IMR-90 (cell line): ENCODE measurements at regions not wholly inside any gene's neighbourhood (a gene's known extent, or its start where the extent isn't known, plus 50 kb on each side); places are given as distances from the start of the nearest gene placed in this dataset.

Experiments used
- ATAC-seq: fragments of 200-7000 bp; cut with Tn5 transposase; 2 replicates; pipeline ENCODE4 v1.9.1; 2020; ENCODE audit warnings: low read depth, mild to moderate bottlenecking, moderate library complexity
- BruUV-seq: library from RNA; stranded (reverse); fragments of 400-500 nt; replicated peaks from 2 replicates; lab custom pipeline; 2021; lab: Mats Ljungman, UMichigan
- CTCF ChIA-PET: fragments of 300-600 bp; formaldehyde crosslinking; extraction: SDS; loops from one replicate; lab custom pipeline; 2021; ENCODE audit warnings: antibody characterized with exemption; lab: Yijun Ruan, JAX
- POLR2A ChIA-PET: fragments of 300-600 bp; sonication (Branson Sonifier 250); formaldehyde crosslinking; loops from one replicate; lab custom pipeline; 2022; ENCODE audit warnings: antibody characterized with exemption; ENCODE audit not compliant: unreplicated experiment; lab: Charles Lee
- DNase-seq: peaks from one replicate; pipeline ENCODE4 v3.0.0; 2013
- H2AFZ ChIP-seq: replicated peaks from 2 replicates; pipeline ENCODE3; 2013; ENCODE audit warnings: low read length, mild to moderate bottlenecking; ENCODE audit not compliant: poor library complexity
- H2AK5ac ChIP-seq: 2 replicates; pipeline ENCODE4 v1.6.1; 2013; ENCODE audit warnings: low read depth, low read length, inconsistent platforms
- H2AK9ac ChIP-seq: replicated peaks from 2 replicates; pipeline ENCODE3; 2013; ENCODE audit warnings: mild to moderate bottlenecking, low read depth, low read length, moderate library complexity; ENCODE audit not compliant: poor library complexity
- H2BK120ac ChIP-seq: 2 replicates; pipeline ENCODE4 v1.6.1; 2013; ENCODE audit warnings: low read depth, low read length, inconsistent platforms
- H2BK15ac ChIP-seq: 3 replicates; pipeline ENCODE4 v1.6.1; 2013; ENCODE audit warnings: low read depth, low read length, inconsistent platforms
- H2BK20ac ChIP-seq: 2 replicates; pipeline ENCODE4 v1.6.1; 2013; ENCODE audit warnings: low read depth, mild to moderate bottlenecking, inconsistent platforms, low read length, moderate library complexity
- H2BK5ac ChIP-seq: 2 replicates; pipeline ENCODE4 v1.6.1; 2013; ENCODE audit warnings: mild to moderate bottlenecking, low read depth, low read length, inconsistent platforms; ENCODE audit not compliant: poor library complexity, severe bottlenecking
- H3K14ac ChIP-seq: replicated peaks from 2 replicates; pipeline ENCODE4 v1.6.1; 2013; ENCODE audit warnings: low read depth, low read length, inconsistent platforms
- H3K18ac ChIP-seq: 2 replicates; pipeline ENCODE4 v1.6.1; 2013; ENCODE audit warnings: low read depth, low read length, control low read depth
- H3K23ac ChIP-seq: 2 replicates; pipeline ENCODE4 v1.6.1; 2013; ENCODE audit warnings: low read depth, low read length, inconsistent platforms
- H3K27ac ChIP-seq: 2 replicates; pipeline ENCODE4 v1.5.1; 2013; ENCODE audit warnings: mild to moderate bottlenecking, control low read depth, low read length; ENCODE audit not compliant: insufficient read depth
- H3K27me3 ChIP-seq: 2 replicates; pipeline ENCODE4 v1.6.1; 2013; ENCODE audit warnings: low read length; ENCODE audit not compliant: control insufficient read depth, insufficient read depth
- H3K36me3 ChIP-seq: 2 replicates; pipeline ENCODE4 v1.6.1; 2013; ENCODE audit warnings: low read length, mixed read lengths; ENCODE audit not compliant: control insufficient read depth, insufficient read depth
- H3K4ac ChIP-seq: 2 replicates; pipeline ENCODE4 v1.6.1; 2013; ENCODE audit warnings: low read depth, low read length, inconsistent platforms
- H3K4me1 ChIP-seq: 2 replicates; pipeline ENCODE4 v1.6.1; 2013; ENCODE audit warnings: low read length, mixed read lengths; ENCODE audit not compliant: control insufficient read depth, insufficient read depth
- H3K4me2 ChIP-seq: 2 replicates; pipeline ENCODE4 v1.6.1; 2013; ENCODE audit warnings: low read depth, mild to moderate bottlenecking, control low read depth, low read length, moderate library complexity
- H3K4me3 ChIP-seq: 2 replicates; pipeline ENCODE4 v1.5.1; 2013; ENCODE audit warnings: low read depth, mild to moderate bottlenecking, control low read depth, low read length, moderate library complexity; ENCODE audit not compliant: insufficient read depth
- H3K56ac ChIP-seq: 2 replicates; pipeline ENCODE4 v1.6.1; 2013; ENCODE audit warnings: low read length, inconsistent platforms; ENCODE audit not compliant: insufficient read depth; ENCODE audit errors: extremely low read depth
- H3K79me1 ChIP-seq, 2 experiments: 2 replicates each; pipeline ENCODE4 v1.6.1; 2013; ENCODE audit warnings: low read length in 2 of 2, inconsistent platforms in 1 of 2, low read depth in 1 of 2
- H3K9ac ChIP-seq: 2 replicates; pipeline ENCODE4 v1.6.1; 2013; ENCODE audit warnings: low read depth, low read length, control low read depth
- H3K9me1 ChIP-seq: 2 replicates; pipeline ENCODE4 v1.6.1; 2013; ENCODE audit warnings: low read length, inconsistent platforms; ENCODE audit not compliant: insufficient read depth
- H3K9me3 ChIP-seq: 2 replicates; pipeline ENCODE4 v1.6.1; 2013; ENCODE audit warnings: low read length; ENCODE audit not compliant: control insufficient read depth, insufficient read depth
- H4K20me1 ChIP-seq: 2 replicates; pipeline ENCODE4 v1.6.1; 2013; ENCODE audit warnings: low read length, inconsistent platforms; ENCODE audit not compliant: insufficient read depth
- H4K5ac ChIP-seq: 2 replicates; pipeline ENCODE4 v1.6.1; 2013; ENCODE audit warnings: mild to moderate bottlenecking, low read depth, low read length, control low read depth
- H4K8ac ChIP-seq, 2 experiments: 2 replicates each; pipeline ENCODE4 v1.6.1; 2013; ENCODE audit warnings: low read depth in 2 of 2, low read length in 2 of 2, control low read depth in 1 of 2, inconsistent platforms in 1 of 2
- H4K91ac ChIP-seq: 2 replicates; pipeline ENCODE4 v1.6.1; 2013; ENCODE audit warnings: low read depth, low read length, inconsistent platforms; ENCODE audit not compliant: insufficient read depth
- BHLHE40 ChIP-seq: fragments of 150-350 bp; IDR thresholded peaks from 2 replicates; pipeline ENCODE4 v1.6.1; 2016; ENCODE audit warnings: mild to moderate bottlenecking, low read depth, low read length
- MAFK ChIP-seq: IDR thresholded peaks from 2 replicates; pipeline ENCODE4 v1.6.1; 2012; ENCODE audit warnings: low read depth, low read length, improper control_type of control experiment
- MAZ ChIP-seq: IDR thresholded peaks from 2 replicates; pipeline ENCODE4 v1.6.1; 2012; ENCODE audit warnings: low read depth, mild to moderate bottlenecking, low read length, improper control_type of control experiment, moderate library complexity, borderline replicate concordance
- RCOR1 ChIP-seq: IDR thresholded peaks from 2 replicates; pipeline ENCODE4 v1.6.1; 2012; ENCODE audit warnings: mild to moderate bottlenecking, low read length, improper control_type of control experiment; ENCODE audit not compliant: insufficient replicate concordance
- RFX5 ChIP-seq: IDR thresholded peaks from 2 replicates; pipeline ENCODE4 v1.8.0; 2012; ENCODE audit warnings: low read depth, mild to moderate bottlenecking, low read length, moderate library complexity
- SMC3 ChIP-seq: fragments of 150-350 bp; IDR thresholded peaks from 2 replicates; pipeline ENCODE4 v1.6.1; 2016; ENCODE audit warnings: low read depth, mild to moderate bottlenecking, antibody characterized with exemption, low read length, moderate library complexity
- WGBS, 2 experiments: methylation state at CpG; one replicate each; pipeline versions ENCODE4 v1.1.5 to v1.1.7; 2013; ENCODE audit warnings: missing lambda C conversion rate in 2 of 2; ENCODE audit not compliant: insufficient read length in 1 of 2; ENCODE audit errors: extremely low coverage in 2 of 2; 5-methylcytosine and 5-hydroxymethylcytosine counted together
- dilution Hi-C: fragments of 300-500 bp; cut with HindIII; formaldehyde crosslinking; loops from one replicate; pipeline ENCODE4 v1.14.3; 2018; ENCODE audit warnings: low sequenced_read_pairs; ENCODE audit not compliant: unreplicated experiment
- in situ Hi-C: fragments of 300-500 bp; cut with MboI; formaldehyde crosslinking; loops from 3 replicates; pipeline ENCODE4 v1.14.3; 2019; ENCODE audit warnings: low sequenced_read_pairs, inconsistent platforms, mixed read lengths
- intact Hi-C: fragments of 100-400 bp; cut with micrococcal nuclease; formaldehyde crosslinking; loops from 2 replicates; pipeline ENCODE4 v1.10.0; 2022
- TF ChIP-seq, protein P1 (sequence below): fragments of 150-350 bp; IDR thresholded peaks from 2 replicates; pipeline ENCODE4 v1.6.1; 2017; ENCODE audit warnings: mild to moderate bottlenecking, antibody characterized with exemption, low read length, low read depth

DNA sequence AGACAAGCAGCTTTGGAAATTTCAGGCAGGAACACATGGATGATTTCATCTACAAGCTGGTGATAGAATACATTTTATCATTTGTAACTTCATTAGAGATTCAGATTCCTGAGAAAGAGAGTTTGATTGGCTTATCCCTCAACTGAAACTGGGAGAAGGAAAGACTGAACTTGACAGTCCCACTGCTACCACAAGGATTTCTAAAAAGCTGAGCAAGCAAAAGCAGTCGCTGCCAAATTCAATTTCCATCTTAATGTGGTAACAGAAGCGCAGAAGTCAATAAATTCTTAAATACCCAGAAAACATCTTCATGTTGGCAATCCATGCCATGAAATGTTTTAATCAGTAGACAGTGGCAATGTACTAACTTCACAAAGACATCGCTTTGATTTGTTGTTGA lies 172.1 kb upstream of the DACH1 start:
- no peaks in the 10 kb centered on the region for H3K79me1 ChIP-seq
- no peak overlapping the region for H3K56ac ChIP-seq
- CTCF ChIA-PET = no interaction called here
- ATAC-seq = no peak
- H3K4me3 ChIP-seq = no peak overlapping the region
- H4K91ac ChIP-seq = no peak overlapping the region
- H3K18ac ChIP-seq = no peak overlapping the region
- dilution Hi-C loops = no loop called here
- H2BK5ac ChIP-seq = no peak overlapping the region
- no peak overlapping the region for H3K4ac ChIP-seq
- POLR2A ChIA-PET = no interaction called here
- no peak overlapping the region for H2AK5ac ChIP-seq
- no peak overlapping the region for H4K8ac ChIP-seq
- no peak overlapping the region for H2BK20ac ChIP-seq
- no peak overlapping the region for H2AFZ ChIP-seq
- peaks cover 4% of the 10 kb centered on the region; the same call in 1 of the 2 replicates for H3K9me3 ChIP-seq
- WGBS, 2 experiments = no CpG with 5 or more reads among the region's 3 CpGs
- DNase-seq = no peak
- no peak overlapping the region for H4K5ac ChIP-seq
- H3K36me3 ChIP-seq = no peaks in the 10 kb centered on the region
- H2BK15ac ChIP-seq = no peak overlapping the region
- no TSS peak for BruUV-seq
- no peak overlapping the region for H3K9ac ChIP-seq
- no peaks in the 10 kb centered on the region for H3K4me1 ChIP-seq
- no peak overlapping the region for H3K23ac ChIP-seq
- H3K14ac ChIP-seq = no peak overlapping the region
- H4K20me1 ChIP-seq = no peaks in the 10 kb centered on the region
- intact Hi-C loops = no loop called here
- no peaks in the 10 kb centered on the region for H3K9me1 ChIP-seq
- no peak overlapping the region for H2AK9ac ChIP-seq
- H3K27me3 ChIP-seq = no peaks in the 10 kb centered on the region
- H3K4me2 ChIP-seq = no peak overlapping the region
- no peak overlapping the region for H2BK120ac ChIP-seq
- in situ Hi-C loops = no loop called here
- no peak for TF ChIP-seq MAFK
- TF ChIP-seq RCOR1 = no peak
- no peak for TF ChIP-seq BHLHE40
- TF ChIP-seq, protein P1, sequence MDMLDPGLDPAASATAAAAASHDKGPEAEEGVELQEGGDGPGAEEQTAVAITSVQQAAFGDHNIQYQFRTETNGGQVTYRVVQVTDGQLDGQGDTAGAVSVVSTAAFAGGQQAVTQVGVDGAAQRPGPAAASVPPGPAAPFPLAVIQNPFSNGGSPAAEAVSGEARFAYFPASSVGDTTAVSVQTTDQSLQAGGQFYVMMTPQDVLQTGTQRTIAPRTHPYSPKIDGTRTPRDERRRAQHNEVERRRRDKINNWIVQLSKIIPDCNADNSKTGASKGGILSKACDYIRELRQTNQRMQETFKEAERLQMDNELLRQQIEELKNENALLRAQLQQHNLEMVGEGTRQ = no peak
- no peak for TF ChIP-seq MAZ
- no peak for TF ChIP-seq RFX5
- no peak for TF ChIP-seq SMC3
- no peak overlapping the region for H3K27ac ChIP-seq
